Fibroblast of lung (primary cell): ENCODE measurements at regions not wholly inside any gene's neighbourhood (a gene's known extent, or its start where the extent isn't known, plus 50 kb on each side); places are given as distances from the start of the nearest gene placed in this dataset.

ENCODE experiments used
- DNase-seq, 2 donors: peaks; one replicate each; pipeline versions ENCODE4 v3.0.0 to v3.0.0-alpha.2; 2010; ENCODE audit warnings: low read depth in 2 of 2
- H2AFZ ChIP-seq: 2 replicates; pipeline ENCODE4 v1.5.1; 2012; ENCODE audit warnings: low read length, control low read depth, inconsistent platforms
- H3K27ac ChIP-seq: 2 replicates; pipeline ENCODE4 v1.5.1; 2011; ENCODE audit warnings: low read length, control low read depth; ENCODE audit not compliant: insufficient read depth
- H3K27me3 ChIP-seq: 2 replicates; pipeline ENCODE4 v1.5.1; 2011; ENCODE audit warnings: mild to moderate bottlenecking, low read length; ENCODE audit not compliant: control insufficient read depth, insufficient read depth
- H3K36me3 ChIP-seq: 2 replicates; pipeline ENCODE4 v1.5.1; 2011; ENCODE audit warnings: low read length; ENCODE audit not compliant: control insufficient read depth, insufficient read depth
- H3K4me1 ChIP-seq: 2 replicates; pipeline ENCODE4 v1.5.1; 2011; ENCODE audit warnings: low read length; ENCODE audit not compliant: control insufficient read depth, insufficient read depth; ENCODE audit errors: extremely low read depth
- H3K4me2 ChIP-seq: 2 replicates; pipeline ENCODE4 v1.5.1; 2011; ENCODE audit warnings: low read length, control low read depth; ENCODE audit not compliant: insufficient read depth; ENCODE audit errors: extremely low read depth
- H3K4me3 ChIP-seq, 4 experiments: fragments of 200-600 bp in 1 of 4; sonication (generic) in 1 of 4; replicated peaks in 1 of 4; 2 replicates each; pipeline ENCODE4 v1.5.1; 2011 to 2016; ENCODE audit warnings: low read length in 4 of 4, low read depth in 3 of 4, mild to moderate bottlenecking in 3 of 4, control low read depth in 2 of 4, inconsistent platforms in 1 of 4, mixed read lengths in 1 of 4; ENCODE audit not compliant: insufficient read depth in 1 of 4; ENCODE audit errors: control extremely low read depth in 1 of 4
- H3K79me2 ChIP-seq: 2 replicates; pipeline ENCODE4 v1.5.1; 2012; ENCODE audit warnings: mild to moderate bottlenecking, low read length, inconsistent platforms; ENCODE audit not compliant: control insufficient read depth, insufficient read depth
- H3K9ac ChIP-seq: 2 replicates; pipeline ENCODE4 v1.5.1; 2011; ENCODE audit warnings: mild to moderate bottlenecking, low read length, control low read depth; ENCODE audit not compliant: insufficient read depth
- H3K9me3 ChIP-seq: 2 replicates; pipeline ENCODE4 v1.5.1; 2012; ENCODE audit warnings: low read depth, low read length; ENCODE audit not compliant: control insufficient read depth, insufficient read depth
- H4K20me1 ChIP-seq: 2 replicates; pipeline ENCODE4 v1.5.1; 2011; ENCODE audit warnings: low read length; ENCODE audit not compliant: control insufficient read depth, insufficient read depth; ENCODE audit errors: extremely low read depth
- EZH2 ChIP-seq: IDR thresholded peaks from 2 replicates; pipeline ENCODE4 v1.5.1; 2012; ENCODE audit warnings: low read length, control low read depth, mild to moderate bottlenecking; ENCODE audit errors: missing control alignments
- TF ChIP-seq, protein P1 (sequence below), 2 donors: IDR thresholded peaks in 1 of 2; conservative IDR thresholded peaks in 1 of 2; 1 replicate in 1 of 2; 2 replicates in 1 of 2; pipeline ENCODE4 v1.5.1; 2011 to 2012; ENCODE audit warnings: low read length in 2 of 2, control low read depth in 1 of 2, inconsistent platforms in 1 of 2, low read depth in 1 of 2, mild to moderate bottlenecking in 1 of 2

DNA sequence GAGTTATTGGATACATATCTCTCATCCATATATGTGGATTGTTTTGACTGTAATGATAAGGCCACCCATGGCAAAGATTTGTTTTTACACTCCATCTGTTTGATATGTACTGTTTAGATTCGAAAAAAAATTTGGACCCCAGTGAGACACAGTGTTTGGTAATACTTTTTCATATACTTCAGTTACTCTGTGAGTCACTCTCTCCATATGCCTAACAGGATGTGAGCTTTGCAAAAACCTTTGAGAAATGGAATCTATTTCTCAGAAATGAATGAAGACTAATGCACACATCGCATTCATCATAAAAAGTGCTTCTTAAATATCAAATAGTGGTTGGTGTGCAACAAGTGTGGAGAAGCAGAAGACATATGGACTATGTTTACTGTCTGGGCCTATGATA lies 781.5 kb downstream of the SLC6A15 start:
- H3K4me3 ChIP-seq = no peak overlapping the region
- no peak overlapping the region for H3K9ac ChIP-seq
- H3K27ac ChIP-seq = no peak overlapping the region
- no peaks in the 10 kb centered on the region for H3K9me3 ChIP-seq
- H3K79me2 ChIP-seq = no peaks in the 10 kb centered on the region
- TF ChIP-seq EZH2 = no peak
- TF ChIP-seq, protein P1, sequence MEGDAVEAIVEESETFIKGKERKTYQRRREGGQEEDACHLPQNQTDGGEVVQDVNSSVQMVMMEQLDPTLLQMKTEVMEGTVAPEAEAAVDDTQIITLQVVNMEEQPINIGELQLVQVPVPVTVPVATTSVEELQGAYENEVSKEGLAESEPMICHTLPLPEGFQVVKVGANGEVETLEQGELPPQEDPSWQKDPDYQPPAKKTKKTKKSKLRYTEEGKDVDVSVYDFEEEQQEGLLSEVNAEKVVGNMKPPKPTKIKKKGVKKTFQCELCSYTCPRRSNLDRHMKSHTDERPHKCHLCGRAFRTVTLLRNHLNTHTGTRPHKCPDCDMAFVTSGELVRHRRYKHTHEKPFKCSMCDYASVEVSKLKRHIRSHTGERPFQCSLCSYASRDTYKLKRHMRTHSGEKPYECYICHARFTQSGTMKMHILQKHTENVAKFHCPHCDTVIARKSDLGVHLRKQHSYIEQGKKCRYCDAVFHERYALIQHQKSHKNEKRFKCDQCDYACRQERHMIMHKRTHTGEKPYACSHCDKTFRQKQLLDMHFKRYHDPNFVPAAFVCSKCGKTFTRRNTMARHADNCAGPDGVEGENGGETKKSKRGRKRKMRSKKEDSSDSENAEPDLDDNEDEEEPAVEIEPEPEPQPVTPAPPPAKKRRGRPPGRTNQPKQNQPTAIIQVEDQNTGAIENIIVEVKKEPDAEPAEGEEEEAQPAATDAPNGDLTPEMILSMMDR (conservative IDR thresholded peaks at IDR 0.05 in 1 of 2, IDR thresholded peaks at IDR 0.05 in 1 of 2; ENCODE audit: low read depth in 1 of 2, low read length in 2 of 2) = no peak
- H3K27me3 ChIP-seq = no peaks in the 10 kb centered on the region
- H4K20me1 ChIP-seq = no peaks in the 10 kb centered on the region
- H3K36me3 ChIP-seq = no peaks in the 10 kb centered on the region
- no peak overlapping the region for H3K4me2 ChIP-seq
- no peak overlapping the region for H2AFZ ChIP-seq
- no peaks in the 10 kb centered on the region for H3K4me1 ChIP-seq
- peak; percentile 36 to 83 for DNase-seq

DNA sequence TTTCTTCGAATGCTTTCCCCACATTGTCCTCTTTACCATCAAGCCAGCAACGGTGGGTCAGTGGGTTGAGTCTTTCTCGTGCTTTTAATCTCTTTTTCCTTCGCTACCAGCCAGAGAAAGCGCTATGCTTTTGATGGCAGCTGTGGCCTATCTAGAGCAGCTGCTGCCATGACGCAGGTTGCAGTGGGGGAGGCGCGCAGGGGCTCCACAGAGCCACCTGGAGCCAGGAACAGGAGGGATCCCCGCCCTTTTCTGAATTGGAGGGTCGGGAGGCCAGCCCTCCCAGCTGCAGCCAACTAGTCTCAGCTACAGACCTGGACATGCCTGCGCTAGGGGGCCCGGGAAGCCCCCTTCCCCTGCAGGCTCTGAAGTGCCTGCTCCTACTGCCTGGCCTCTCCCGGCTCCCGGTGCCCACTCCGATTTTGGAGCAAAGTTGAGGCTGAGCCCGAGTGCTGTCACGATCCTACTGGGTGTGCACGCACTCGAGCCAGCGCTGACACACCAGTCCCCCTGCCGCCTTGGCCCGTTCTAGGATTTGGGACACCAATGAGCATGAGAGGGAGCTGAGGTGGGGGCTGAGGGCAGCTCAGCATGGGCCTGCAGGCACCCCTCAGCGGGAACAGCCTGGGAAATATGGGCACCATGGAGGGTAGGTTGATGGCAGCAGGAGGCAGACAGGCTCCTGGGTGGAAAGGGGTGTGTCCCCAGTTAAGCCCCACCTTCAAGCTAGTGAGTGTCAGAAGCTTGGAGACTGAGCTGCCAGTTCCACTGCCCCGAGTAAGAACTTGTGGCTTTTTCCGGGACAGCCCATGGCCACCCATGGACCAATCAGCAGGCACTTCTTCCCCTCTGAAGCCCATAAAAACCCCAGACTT lies 784.2 kb downstream of the SLC6A15 start:
- no peaks in the 10 kb centered on the region for H3K4me1 ChIP-seq
- no peaks in the 10 kb centered on the region for H4K20me1 ChIP-seq
- no peaks in the 10 kb centered on the region for H3K9me3 ChIP-seq
- no peaks in the 10 kb centered on the region for H3K27me3 ChIP-seq
- H3K79me2 ChIP-seq = no peaks in the 10 kb centered on the region
- no peak overlapping the region for H3K4me2 ChIP-seq
- H2AFZ ChIP-seq = no peak overlapping the region
- H3K27ac ChIP-seq = no peak overlapping the region
- TF ChIP-seq, protein P1 (conservative IDR thresholded peaks at IDR 0.05 in 1 of 2, IDR thresholded peaks at IDR 0.05 in 1 of 2; ENCODE audit: low read depth in 1 of 2, low read length in 2 of 2) = no peak
- TF ChIP-seq EZH2 = no peak
- H3K9ac ChIP-seq = no peak overlapping the region
- H3K36me3 ChIP-seq = no peaks in the 10 kb centered on the region
- no peak overlapping the region for H3K4me3 ChIP-seq
- DNase-seq = no peak

DNA sequence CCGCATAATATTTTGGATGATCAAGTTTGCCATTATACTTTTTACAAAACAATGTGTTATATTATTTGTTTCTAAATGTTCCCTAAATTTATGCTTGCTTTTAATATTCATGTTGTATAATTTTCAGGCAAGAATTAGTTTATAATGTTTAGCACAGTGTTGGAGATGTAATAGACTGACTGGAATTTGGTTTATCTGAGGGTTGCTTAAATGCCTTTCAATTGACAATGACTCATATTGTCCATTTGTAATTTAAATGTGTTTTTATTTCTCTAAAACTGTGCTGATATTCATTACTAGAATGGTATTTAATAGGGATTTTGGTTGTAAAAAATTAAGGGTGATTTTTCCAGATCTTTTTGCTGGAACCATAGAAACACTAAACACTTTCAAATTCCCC lies 788.4 kb downstream of the SLC6A15 start:
- Histone ChIP-seq H3K27ac (no peak overlapping the region), H4K20me1 (no peaks in the 10 kb centered on the region), H3K4me3 (no peak overlapping the region), H3K4me2 (no peak overlapping the region), H3K27me3 (no peaks in the 10 kb centered on the region), H3K79me2 (no peaks in the 10 kb centered on the region), H3K9ac (no peak overlapping the region), H3K36me3 (no peaks in the 10 kb centered on the region), H3K9me3 (no peaks in the 10 kb centered on the region), H3K4me1 (no peaks in the 10 kb centered on the region), H2AFZ (no peak overlapping the region)
- no peak for DNase-seq
- no peak for TF ChIP-seq EZH2
- TF ChIP-seq, protein P1 (conservative IDR thresholded peaks at IDR 0.05 in 1 of 2, IDR thresholded peaks at IDR 0.05 in 1 of 2; ENCODE audit: low read depth in 1 of 2, low read length in 2 of 2) = no peak
